AG09309 (cell line): ENCODE measurements at regions not wholly inside any gene's neighbourhood (a gene's known extent, or its start where the extent isn't known, plus 50 kb on each side); places are given as distances from the start of the nearest gene placed in this dataset.

Experiments
- DNase-seq: peaks from one replicate; pipeline ENCODE4 v3.0.0-alpha.2; 2010; ENCODE audit warnings: low read depth
- H3K4me3 ChIP-seq: 2 replicates; pipeline ENCODE4 v1.5.1; 2011; ENCODE audit warnings: mild to moderate bottlenecking, low read depth, low read length, moderate library complexity; ENCODE audit not compliant: control insufficient read depth
- TF ChIP-seq, protein P1 (sequence below): IDR thresholded peaks from 2 replicates; pipeline ENCODE4 v1.5.1; 2011; ENCODE audit warnings: mild to moderate bottlenecking, low read depth, low read length, inconsistent platforms; ENCODE audit not compliant: insufficient read depth, control insufficient read depth; ENCODE audit errors: missing control alignments

DNA sequence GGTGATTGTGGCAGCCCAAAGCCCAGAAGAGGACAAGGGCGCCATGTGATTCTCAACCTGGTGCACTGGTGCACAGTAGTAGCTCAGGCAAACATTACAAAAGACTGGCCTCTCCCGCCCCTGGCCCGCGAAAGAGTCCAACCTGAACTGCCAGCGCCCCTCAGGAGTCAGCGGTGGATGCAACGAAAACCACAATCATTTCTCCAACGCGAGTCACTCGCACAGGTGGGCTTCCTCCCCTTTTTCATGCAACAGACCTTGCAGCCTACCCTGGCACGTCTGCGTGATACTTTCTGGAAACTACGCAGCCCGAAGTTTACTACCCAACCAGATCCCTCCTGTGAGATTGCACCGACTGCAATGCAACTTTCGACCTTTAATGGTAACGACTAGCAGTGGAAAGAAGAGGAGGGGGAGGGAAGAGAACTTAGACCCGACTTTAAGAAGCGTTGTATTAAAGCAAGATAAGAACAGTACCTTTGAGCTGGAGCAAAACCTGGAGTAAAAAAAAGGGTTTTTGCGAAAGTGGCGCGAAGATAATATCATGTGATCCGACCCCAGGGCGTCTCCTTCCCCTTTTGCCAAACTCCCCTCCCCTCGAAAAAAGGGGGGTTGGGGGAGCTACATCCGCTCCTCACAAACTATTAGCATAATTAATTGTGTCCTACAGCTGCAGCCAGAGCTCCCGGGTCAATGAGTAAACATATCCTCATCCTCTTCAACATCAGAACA lies 63.3 kb upstream of the CCDC160 start:
- no peak overlapping the region for H3K4me3 ChIP-seq
- DNase-seq, result no peak
- TF ChIP-seq, protein P1, sequence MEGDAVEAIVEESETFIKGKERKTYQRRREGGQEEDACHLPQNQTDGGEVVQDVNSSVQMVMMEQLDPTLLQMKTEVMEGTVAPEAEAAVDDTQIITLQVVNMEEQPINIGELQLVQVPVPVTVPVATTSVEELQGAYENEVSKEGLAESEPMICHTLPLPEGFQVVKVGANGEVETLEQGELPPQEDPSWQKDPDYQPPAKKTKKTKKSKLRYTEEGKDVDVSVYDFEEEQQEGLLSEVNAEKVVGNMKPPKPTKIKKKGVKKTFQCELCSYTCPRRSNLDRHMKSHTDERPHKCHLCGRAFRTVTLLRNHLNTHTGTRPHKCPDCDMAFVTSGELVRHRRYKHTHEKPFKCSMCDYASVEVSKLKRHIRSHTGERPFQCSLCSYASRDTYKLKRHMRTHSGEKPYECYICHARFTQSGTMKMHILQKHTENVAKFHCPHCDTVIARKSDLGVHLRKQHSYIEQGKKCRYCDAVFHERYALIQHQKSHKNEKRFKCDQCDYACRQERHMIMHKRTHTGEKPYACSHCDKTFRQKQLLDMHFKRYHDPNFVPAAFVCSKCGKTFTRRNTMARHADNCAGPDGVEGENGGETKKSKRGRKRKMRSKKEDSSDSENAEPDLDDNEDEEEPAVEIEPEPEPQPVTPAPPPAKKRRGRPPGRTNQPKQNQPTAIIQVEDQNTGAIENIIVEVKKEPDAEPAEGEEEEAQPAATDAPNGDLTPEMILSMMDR, result no peak

DNA sequence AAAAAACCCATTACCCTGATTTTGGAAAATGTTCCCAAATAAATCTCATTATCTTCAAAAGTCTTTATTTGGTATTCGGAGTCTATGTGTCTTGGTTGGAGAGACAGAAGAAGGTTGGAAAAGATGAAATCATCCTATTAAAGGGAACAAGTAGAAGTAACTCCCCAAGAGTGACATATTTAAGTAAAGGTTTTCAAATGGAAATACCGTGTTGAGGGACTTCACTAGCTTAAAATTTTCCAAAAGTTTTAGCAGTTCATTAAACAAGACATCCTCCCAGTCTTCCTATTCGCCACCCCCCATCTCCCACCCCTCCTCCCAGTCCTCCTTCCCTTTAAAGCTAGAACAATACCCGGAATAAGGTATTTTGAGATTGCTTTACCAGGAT lies 62.7 kb upstream of the CCDC160 start:
- TF ChIP-seq, protein P1, result no peak
- DNase-seq, result no peak

DNA sequence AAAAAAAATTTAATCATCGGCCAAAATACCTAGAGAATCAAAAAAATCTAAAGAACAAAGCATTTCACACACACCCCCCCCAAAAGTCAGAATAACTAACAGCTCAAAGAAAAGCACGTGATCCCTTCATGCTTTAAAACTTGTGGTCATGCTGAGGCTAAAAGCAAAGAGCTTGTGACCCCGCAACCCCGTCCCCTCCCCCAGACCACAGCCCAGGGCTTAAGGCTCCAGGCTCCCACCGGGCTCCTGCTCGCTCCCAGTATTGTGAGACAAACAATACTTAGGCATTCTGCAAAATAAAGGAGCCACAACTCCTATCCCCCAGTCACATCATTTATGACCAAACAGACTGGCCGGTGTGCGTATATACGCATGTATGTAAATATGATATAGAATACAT lies 62.1 kb upstream of the CCDC160 start:
- no peak for DNase-seq
- no peak overlapping the region for H3K4me3 ChIP-seq
- TF ChIP-seq, protein P1, result no peak

More for the DNA sequence above, 62.7 kb upstream of the CCDC160 start:
- no peak overlapping the region for H3K4me3 ChIP-seq

DNA sequence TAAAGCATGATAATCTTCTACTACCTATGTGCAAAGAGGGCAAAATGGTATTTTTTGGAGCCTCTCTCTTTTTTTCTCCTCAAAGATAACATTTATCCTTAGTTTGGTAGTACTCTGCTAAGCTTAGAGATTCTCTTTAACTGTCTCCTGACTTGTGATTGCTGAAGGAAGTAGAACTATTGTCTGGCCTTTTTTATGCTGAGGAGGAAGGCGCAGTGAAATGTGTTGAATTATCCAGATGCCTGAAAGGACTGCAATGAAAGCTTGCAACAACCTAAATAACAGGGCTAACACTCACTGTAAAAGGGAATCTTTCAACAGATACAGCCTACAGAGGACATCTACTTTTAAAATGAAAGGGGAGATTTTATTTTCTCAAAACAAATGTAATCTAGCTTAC lies 59.5 kb upstream of the CCDC160 start:
- no peak overlapping the region for H3K4me3 ChIP-seq

DNA sequence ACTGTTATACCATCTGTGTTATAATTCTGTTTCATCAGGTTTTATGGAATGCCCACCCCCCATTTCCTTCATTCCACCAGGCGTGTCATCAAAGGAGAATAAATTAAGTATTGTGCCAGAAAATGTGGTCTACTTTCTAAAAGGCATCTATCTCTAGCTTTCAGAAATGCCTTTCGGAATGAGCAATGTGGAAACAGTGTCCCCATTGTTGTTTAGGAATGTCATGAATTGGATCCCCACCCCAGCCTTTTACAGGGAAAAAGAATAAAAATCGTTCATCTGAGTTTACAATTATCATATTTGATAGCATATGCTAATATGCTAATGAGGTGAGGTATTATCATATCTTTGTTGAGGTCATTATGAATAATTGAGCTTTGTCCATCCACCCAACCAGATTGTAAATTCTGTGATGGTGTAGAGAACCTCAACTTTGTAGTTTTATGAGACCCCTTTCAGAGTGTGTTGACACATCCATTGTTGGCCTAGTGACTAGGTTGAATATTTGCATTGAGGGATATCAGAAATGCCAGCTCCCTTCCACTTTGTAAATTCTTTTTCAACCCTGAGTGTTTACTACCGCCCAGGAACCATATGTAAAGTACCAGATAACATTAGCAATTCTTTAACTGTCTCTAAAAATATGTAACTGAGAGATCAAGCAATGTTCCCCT lies 56.2 kb upstream of the CCDC160 start:
- no peak for DNase-seq
- H3K4me3 ChIP-seq, result no peak overlapping the region
- TF ChIP-seq, protein P1, result no peak

More for the DNA sequence above, 59.5 kb upstream of the CCDC160 start:
- TF ChIP-seq, protein P1, result no peak
- DNase-seq, result no peak

DNA sequence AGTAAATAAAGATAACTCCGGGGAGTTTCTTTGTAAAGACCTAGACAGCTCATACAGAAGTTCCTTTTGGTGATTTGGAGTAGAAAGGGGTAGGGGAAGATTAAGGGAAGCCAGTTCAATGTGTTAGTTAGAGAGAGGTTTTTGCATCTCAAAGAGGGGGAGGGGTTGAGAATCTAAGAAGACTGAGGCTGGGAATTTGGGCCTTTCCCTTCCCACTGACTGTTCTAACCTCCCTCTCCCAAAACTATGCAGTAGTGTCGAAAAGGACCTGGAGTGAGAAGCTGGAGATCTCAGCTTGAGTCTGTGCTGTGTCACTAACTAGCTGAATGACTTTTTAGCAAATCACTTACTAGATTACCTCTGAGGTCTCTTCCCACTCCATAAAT lies 55.7 kb upstream of the CCDC160 start:
- H3K4me3 ChIP-seq, result no peak overlapping the region
- DNase-seq, result no peak
- TF ChIP-seq, protein P1, result no peak
